ENCODE measurements at regions not wholly inside any gene's neighbourhood (a gene's known extent, or its start where the extent isn't known, plus 50 kb on each side); places are given as distances from the start of the nearest gene placed in this dataset.

DNA sequence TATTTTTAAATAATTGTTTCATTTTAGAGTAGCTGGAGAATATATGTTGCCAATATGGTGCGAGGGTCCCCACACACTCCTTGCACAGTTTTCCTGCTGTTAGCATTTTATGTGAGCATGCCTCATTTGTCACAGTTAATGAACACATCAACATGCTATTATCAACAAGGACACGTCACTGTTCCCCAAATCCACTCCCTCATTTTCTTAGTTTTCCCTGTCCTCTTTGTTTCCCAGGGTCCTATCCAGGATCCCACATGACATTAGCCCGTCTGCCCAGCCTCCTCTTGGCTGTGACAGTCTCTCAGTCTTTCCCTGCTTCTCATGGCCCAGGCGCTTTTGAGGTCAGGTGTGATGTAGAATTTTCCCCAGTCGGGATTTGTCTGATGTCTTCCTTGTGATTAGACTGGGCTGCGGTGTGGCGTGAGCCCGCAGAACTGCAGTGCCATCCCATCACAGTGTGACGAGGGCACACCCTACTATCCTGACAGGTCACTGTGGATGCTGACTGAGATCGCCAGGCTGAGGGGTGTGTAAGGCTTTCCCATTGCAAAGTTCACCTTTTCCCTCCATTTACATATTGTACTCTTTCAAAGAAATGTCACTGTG is 450.6 kb upstream of the B3GAT1 start:
- no peak for TF ChIP-seq POLR2A (IDR thresholded peaks at IDR 0.05)
- TF ChIP-seq CTCF (IDR thresholded peaks at IDR 0.05 in 4 of 5, conservative IDR thresholded peaks at IDR 0.05 in 1 of 5): no peak
